Fibroblast of lung (primary cell): ENCODE measurements at regions not wholly inside any gene's neighbourhood (a gene's known extent, or its start where the extent isn't known, plus 50 kb on each side); places are given as distances from the start of the nearest gene placed in this dataset.

Experiments used
- CTCF ChIP-seq, 2 donors: IDR thresholded peaks in 1 of 2; conservative IDR thresholded peaks in 1 of 2; 1 replicate in 1 of 2; 2 replicates in 1 of 2; pipeline ENCODE4 v1.5.1; 2011 to 2012; ENCODE audit warnings: low read length in 2 of 2, control low read depth in 1 of 2, inconsistent platforms in 1 of 2, low read depth in 1 of 2, mild to moderate bottlenecking in 1 of 2
- EZH2 ChIP-seq: IDR thresholded peaks from 2 replicates; pipeline ENCODE4 v1.5.1; 2012; ENCODE audit warnings: low read length, control low read depth, mild to moderate bottlenecking; ENCODE audit errors: missing control alignments

GRCh38 chr20:52035977-52036376 lies 155.6 kb downstream of the ZFP64 start:
- no peak for TF ChIP-seq CTCF (conservative IDR thresholded peaks at IDR 0.05 in 1 of 2, IDR thresholded peaks at IDR 0.05 in 1 of 2; ENCODE audit: low read depth in 1 of 2, low read length in 2 of 2)
- TF ChIP-seq EZH2 = no peak
